ENCODE measurements at regions not wholly inside any gene's neighbourhood (a gene's known extent, or its start where the extent isn't known, plus 50 kb on each side); places are given as distances from the start of the nearest gene placed in this dataset.
A peak's percentile ranks its signal among the peaks of the same experiment; 100 is the strongest.
"Not testable (repeated sequence)": the region's sequence is repeated elsewhere in the genome, so short reads cannot be mapped to it uniquely, and the experiment has no call there.

DNA sequence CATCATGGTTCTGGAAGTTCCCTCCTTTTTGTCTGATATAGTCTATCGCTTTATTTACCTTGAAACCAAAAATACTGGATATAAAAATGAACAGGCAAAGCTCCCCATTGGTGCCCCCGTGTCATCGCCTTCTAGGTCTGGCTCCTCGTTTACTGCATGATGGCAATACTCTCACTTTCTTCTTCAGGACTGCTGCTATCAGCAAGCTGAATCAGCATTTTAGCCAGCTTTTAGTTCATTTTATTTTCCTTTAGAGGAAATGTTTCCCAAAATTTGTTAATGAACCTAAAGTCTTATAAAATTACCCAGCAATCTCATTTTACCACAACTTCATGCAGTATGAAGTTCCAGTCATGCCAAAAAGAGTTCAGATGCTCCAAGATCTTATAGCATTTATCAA is 80.5 kb downstream of the ZIC3 start:
- DNase-seq (ENCODE audit: low spot score), result no peak

- DNase-seq (ENCODE audit: low spot score), result no peak
Observed at GRCh38 chrX:137651647-137652046, 85.7 kb downstream of the ZIC3 start.

GRCh38 chrX:137652086-137652485 is 86.2 kb downstream of the ZIC3 start:
- DNase-seq (ENCODE audit: low spot score), result no peak

GRCh38 chrX:137654481-137654880 is 88.6 kb downstream of the ZIC3 start:
- no peak for DNase-seq (ENCODE audit: low spot score)

DNA sequence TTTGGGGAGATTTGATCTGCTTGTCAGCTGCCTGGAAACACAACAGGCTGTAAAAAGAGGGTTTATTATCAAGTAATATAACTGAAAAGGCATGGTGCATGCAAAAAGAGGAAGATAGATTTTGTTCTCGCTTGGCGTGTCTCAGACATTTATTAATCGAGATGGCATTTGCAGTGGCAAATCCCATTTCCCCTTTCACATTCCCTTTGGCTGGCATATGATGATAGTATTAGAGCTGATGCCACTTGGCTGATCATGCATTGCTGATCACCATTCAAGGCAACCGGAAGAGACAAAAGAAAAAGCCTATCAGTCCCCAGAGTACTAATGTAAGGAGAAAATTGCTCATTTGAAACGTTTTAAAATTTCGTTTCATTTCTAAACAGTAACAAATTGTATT is 101.8 kb downstream of the ZIC3 start:
- DNase-seq (ENCODE audit: low spot score), result no peak

GRCh38 chrX:137684591-137684990 is 118.7 kb downstream of the ZIC3 start:
- DNase-seq (ENCODE audit: low spot score), result no peak

- DNase-seq (ENCODE audit: low spot score), result no peak
Observed at GRCh38 chrX:137695417-137695816, 129.5 kb downstream of the ZIC3 start.

GRCh38 chrX:137707348-137707747 is 141.4 kb downstream of the ZIC3 start:
- no peak for DNase-seq (ENCODE audit: low spot score)

- no peak for DNase-seq (ENCODE audit: low spot score)
Observed at GRCh38 chrX:137742846-137743245, 176.9 kb downstream of the ZIC3 start.

DNA sequence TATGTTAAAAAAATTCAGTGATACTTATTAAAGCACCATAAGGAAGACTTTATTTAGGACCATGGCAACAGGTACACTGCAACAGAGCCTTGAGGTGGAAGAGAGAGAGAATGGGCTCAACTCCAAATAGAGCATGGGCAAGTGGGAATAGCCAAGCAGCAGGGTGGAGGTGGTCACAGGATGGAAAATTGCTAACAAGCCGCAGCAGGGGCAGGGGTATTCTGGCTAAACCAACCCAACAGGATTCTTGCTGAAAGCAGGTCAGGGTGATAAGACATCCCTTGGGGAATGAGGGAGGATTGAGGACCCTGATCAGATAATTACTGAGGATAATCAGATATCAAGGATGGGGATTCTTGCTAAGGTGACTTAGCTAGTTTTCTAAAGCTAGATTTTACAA is 177.5 kb downstream of the ZIC3 start:
- DNase-seq (ENCODE audit: low spot score), result no peak

DNA sequence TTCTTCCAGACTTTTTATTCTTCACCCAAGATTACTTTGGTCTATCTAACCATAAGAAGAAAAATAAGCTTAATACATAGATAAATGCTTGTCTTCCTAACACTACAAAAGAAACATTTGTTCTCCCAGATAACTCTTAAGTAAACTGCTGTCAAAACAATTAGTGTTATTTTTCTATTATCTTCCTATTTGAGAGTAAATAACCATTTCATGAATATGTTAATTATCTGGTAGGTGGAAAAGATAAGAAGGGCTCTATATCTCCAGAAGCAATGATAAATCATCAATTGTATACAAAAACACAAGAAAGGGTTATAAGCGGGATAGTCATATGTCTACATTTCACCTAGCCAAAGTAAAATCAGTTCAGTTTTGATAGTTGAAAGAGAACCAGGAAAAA is 180.4 kb downstream of the ZIC3 start:
- DNase-seq (ENCODE audit: low spot score), result no peak

- no peak for DNase-seq (ENCODE audit: low spot score)
Observed at GRCh38 chrX:137747244-137748043, 181.5 kb downstream of the ZIC3 start.

- no peak for DNase-seq (ENCODE audit: low spot score)
Observed at GRCh38 chrX:137748827-137749226, 182.9 kb downstream of the ZIC3 start.

GRCh38 chrX:137749246-137749645 is 183.3 kb downstream of the ZIC3 start:
- no peak for DNase-seq (ENCODE audit: low spot score)

GRCh38 chrX:137771537-137771936 is 205.6 kb downstream of the ZIC3 start:
- DNase-seq (ENCODE audit: low spot score), result no peak

DNA sequence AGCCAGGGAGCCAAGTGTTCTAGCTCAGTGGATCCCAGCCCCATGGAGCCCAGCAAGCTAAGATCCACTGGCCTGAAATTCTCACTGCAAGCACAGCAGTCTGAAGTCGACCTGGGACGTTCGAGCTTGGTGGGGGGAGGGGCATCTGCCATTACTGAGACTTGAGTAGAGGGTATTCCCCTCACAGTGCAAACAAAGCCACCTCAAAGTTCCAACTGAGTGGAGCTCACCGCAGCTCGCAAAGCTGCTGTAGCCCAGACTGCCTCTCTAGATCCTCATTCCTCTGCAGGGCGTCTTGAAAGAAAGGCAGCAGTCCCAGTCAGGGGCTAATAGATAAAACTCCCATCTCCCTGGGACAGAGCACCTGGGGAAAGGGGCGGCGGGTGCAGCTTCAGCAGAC is 226.3 kb downstream of the ZIC3 start:
- DNase-seq (ENCODE audit: low spot score), result no peak

DNA sequence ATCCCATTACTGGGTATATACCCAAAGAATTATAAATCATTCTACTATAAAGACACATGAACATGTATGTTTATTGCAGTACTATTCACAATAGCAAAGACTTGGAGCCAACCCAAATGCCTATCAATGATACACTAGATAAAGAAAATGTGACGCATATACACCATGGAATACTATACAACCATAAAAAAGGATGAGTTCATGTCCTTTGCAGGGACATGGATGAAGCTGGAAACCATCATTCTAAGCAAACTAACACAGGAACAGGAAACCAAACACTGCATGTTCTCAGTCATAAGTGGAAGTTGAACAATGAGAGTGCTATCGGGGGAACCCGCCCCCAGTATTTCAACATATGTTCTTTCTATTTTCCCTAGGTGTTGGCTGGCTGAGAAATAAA is 232.0 kb downstream of the ZIC3 start:
- not testable (repeated sequence) for DNase-seq (ENCODE audit: low spot score)

- no peak for DNase-seq (ENCODE audit: low spot score)
Observed at GRCh38 chrX:137823257-137823656, 257.3 kb downstream of the ZIC3 start.

DNA sequence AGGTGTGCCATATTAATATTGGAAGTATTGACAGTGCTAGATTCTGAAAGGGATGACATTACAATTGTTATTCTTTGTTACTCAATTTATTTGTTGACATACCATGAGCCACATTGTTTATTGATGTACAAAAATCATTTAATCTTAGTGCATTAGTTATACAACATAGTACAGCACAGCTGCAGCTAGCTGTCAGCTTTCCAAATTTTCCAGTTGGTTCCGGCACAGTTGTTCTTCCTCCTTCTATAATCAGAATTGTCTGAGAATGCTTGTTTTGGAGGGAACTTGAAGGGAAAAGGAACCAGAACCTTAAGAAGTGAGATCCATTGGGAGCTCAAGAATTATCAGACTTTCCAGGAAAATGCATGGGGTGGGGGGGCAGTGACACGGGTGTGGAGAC is 281.4 kb downstream of the ZIC3 start:
- peak; percentile 57 for DNase-seq (ENCODE audit: low spot score)

DNA sequence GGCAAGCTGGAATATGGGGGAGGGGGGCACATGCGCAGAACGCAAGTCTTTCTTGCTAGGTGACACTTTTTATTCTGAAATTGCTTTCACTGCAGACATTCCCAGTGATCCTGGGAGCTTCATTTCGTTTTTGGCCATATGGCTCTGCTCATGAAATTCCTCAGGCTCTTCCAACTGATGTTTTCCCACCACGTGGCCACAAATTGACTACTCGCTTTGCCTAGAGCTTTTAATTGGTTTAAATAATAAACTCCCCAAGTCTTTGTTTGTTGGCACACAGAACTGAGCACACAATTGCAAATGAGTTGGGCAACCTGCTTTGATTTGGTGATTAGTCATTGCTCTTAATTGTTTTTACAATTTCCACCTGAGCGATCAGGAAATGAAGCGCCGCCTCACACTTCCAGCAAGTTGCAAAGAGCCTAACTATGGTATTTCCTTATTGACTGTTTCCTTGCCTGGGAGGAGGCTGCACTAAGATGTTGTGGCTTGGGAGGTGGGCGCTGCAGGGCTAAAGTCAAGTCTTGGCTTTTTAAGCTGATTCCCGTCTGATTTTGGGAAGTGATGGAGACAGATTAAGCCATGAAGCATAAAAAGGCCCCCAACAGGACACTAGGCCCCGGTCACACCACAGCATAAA is 282.5 kb downstream of the ZIC3 start:
- DNase-seq (ENCODE audit: low spot score), result no peak

DNA sequence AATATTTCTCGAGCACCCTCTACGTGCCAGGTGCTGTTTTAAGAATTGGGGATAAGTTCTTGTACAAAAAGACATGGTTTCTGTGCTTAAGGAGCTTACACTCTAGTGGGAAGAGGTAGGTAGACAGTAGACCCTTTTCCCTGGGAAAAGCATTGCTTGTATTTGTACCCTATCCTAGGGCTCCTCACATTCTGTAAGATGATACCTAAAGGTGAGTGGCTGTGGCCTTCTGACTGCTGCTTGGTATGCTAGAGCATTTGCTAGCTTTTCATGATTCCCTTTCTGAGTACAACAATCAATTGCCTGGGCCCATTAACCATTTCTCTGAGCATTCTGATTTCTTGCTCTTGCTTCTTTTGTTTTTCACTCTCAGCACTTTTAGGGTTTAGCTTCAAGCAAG is 286.6 kb downstream of the ZIC3 start:
- DNase-seq (ENCODE audit: low spot score), result no peak

DNA sequence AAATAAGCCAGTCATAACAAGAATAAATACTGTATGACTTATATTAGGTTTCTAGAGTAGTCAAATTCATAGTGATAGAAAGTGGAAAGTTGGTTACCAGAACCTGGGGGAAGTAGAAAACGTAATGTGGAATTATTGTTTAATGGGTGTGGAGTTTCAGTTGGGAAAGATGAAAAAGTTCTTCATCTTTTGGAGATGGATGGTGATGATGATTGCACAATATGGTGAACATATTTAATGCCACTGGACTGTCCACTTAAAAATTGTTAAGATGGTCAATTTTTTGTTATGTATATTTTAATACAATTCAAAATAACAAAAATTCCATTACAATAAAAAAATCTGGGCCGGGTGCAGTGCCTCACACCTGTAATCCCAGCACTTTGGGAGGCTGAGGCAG is 289.6 kb downstream of the ZIC3 start:
- DNase-seq (ENCODE audit: low spot score), result no peak

GRCh38 chrX:137858106-137858505 is 292.2 kb downstream of the ZIC3 start:
- DNase-seq (ENCODE audit: low spot score), result no peak

- no peak for DNase-seq (ENCODE audit: low spot score)
Observed at GRCh38 chrX:137878401-137878800, 312.5 kb downstream of the ZIC3 start.

Measured in left forelimb (tissue), 1 donor.